ENCODE measurements at regions not wholly inside any gene's neighbourhood (a gene's known extent, or its start where the extent isn't known, plus 50 kb on each side); places are given as distances from the start of the nearest gene placed in this dataset.

- no peak for TF ChIP-seq POLR2A (IDR thresholded peaks at IDR 0.05)
- no peak for TF ChIP-seq EP300 (IDR thresholded peaks at IDR 0.05)
- no peak for TF ChIP-seq CTCF (IDR thresholded peaks at IDR 0.05)
- Histone ChIP-seq H3K27me3 (no peaks in the 10 kb centered on the region), H3K27ac (no peak overlapping the region), H3K36me3 (no peaks in the 10 kb centered on the region), H3K4me3 (no peak overlapping the region), H3K9me3 (no peaks in the 10 kb centered on the region), H3K4me1 (no peaks in the 10 kb centered on the region)
- no peak for DNase-seq (ENCODE audit: low spot score in 2 of 2)
- 75 to 92% methylated on average over 2 to 8 of the region's 8 CpGs for WGBS, 2 donors
Observed at GRCh38 chr22:47392729-47393128, 630.3 kb downstream of the TBC1D22A start.

GRCh38 chr22:47392054-47392347, 629.6 kb downstream of the TBC1D22A start:
- no peaks in the 10 kb centered on the region for H3K27me3 ChIP-seq
- no peak for DNase-seq (ENCODE audit: low spot score in 2 of 2)
- TF ChIP-seq POLR2A (IDR thresholded peaks at IDR 0.05), result no peak
- no peak for TF ChIP-seq EP300 (IDR thresholded peaks at IDR 0.05)
- TF ChIP-seq CTCF (IDR thresholded peaks at IDR 0.05), result no peak

GRCh38 chr22:47391169-47392053, 629.0 kb downstream of the TBC1D22A start:
- Histone ChIP-seq H3K36me3 (no peaks in the 10 kb centered on the region), H3K4me3 (no peak overlapping the region), H3K27ac (no peak overlapping the region), H3K4me1 (no peaks in the 10 kb centered on the region), H3K27me3 (no peaks in the 10 kb centered on the region), H3K9me3 (no peaks in the 10 kb centered on the region)
- 72 to 84% methylated on average over 20 to 23 of the region's 23 CpGs for WGBS, 2 donors
- no peak for DNase-seq (ENCODE audit: low spot score in 2 of 2)
- TF ChIP-seq POLR2A (IDR thresholded peaks at IDR 0.05), result no peak
- no peak for TF ChIP-seq EP300 (IDR thresholded peaks at IDR 0.05)
- TF ChIP-seq CTCF (IDR thresholded peaks at IDR 0.05), result no peak

More at GRCh38 chr22:47392054-47392347, 629.6 kb downstream of the TBC1D22A start:
- no peak overlapping the region for H3K27ac ChIP-seq
- no peaks in the 10 kb centered on the region for H3K36me3 ChIP-seq
- H3K4me1 ChIP-seq, result no peaks in the 10 kb centered on the region
- no peaks in the 10 kb centered on the region for H3K9me3 ChIP-seq
- WGBS, 2 donors, result 79 to 87% methylated on average over 11 of the region's 11 CpGs
- H3K4me3 ChIP-seq, result no peak overlapping the region

GRCh38 chr22:47390026-47390970, 627.8 kb downstream of the TBC1D22A start:
- no peak for TF ChIP-seq POLR2A (IDR thresholded peaks at IDR 0.05)
- no peak for TF ChIP-seq EP300 (IDR thresholded peaks at IDR 0.05)
- TF ChIP-seq CTCF (IDR thresholded peaks at IDR 0.05), result no peak

GRCh38 chr22:47389201-47389600, 626.8 kb downstream of the TBC1D22A start:
- Histone ChIP-seq H3K4me3 (no peak overlapping the region), H3K36me3 (no peaks in the 10 kb centered on the region), H3K4me1 (no peaks in the 10 kb centered on the region), H3K27me3 (no peaks in the 10 kb centered on the region), H3K27ac (no peak overlapping the region), H3K9me3 (no peaks in the 10 kb centered on the region)
- no peak for DNase-seq (ENCODE audit: low spot score in 2 of 2)
- TF ChIP-seq POLR2A (IDR thresholded peaks at IDR 0.05) (no peak), EP300 (IDR thresholded peaks at IDR 0.05) (no peak), CTCF (IDR thresholded peaks at IDR 0.05) (no peak)
- WGBS, 2 donors, result 62 to 70% methylated on average over 9 of the region's 11 CpGs

More at GRCh38 chr22:47390026-47390970, 627.8 kb downstream of the TBC1D22A start:
- Histone ChIP-seq H3K4me3 (no peak overlapping the region), H3K9me3 (no peaks in the 10 kb centered on the region), H3K4me1 (no peaks in the 10 kb centered on the region), H3K36me3 (no peaks in the 10 kb centered on the region), H3K27ac (no peak overlapping the region), H3K27me3 (no peaks in the 10 kb centered on the region)
- no peak for DNase-seq (ENCODE audit: low spot score in 2 of 2)
- 86 to 87% methylated on average over 36 to 44 of the region's 44 CpGs for WGBS, 2 donors

All from tibial nerve (tissue), 4 donors.